Tibial nerve (tissue), 3 donors: ENCODE measurements at regions not wholly inside any gene's neighbourhood (a gene's known extent, or its start where the extent isn't known, plus 50 kb on each side); places are given as distances from the start of the nearest gene placed in this dataset.

Source experiments
- POLR2A ChIP-seq, 2 donors: fragments of 450-650 bp; IDR thresholded peaks; one replicate each; pipeline ENCODE4 v1.6.1; 2017; ENCODE audit warnings: antibody characterized with exemption in 2 of 2, mild to moderate bottlenecking in 2 of 2, moderate library complexity in 2 of 2
- TF ChIP-seq, protein P1 (sequence below), 5 experiments: fragments of 200-600 bp in 3 of 5; fragments of 450-650 bp in 2 of 5; sonication (generic) in 3 of 5; IDR thresholded peaks; one replicate each; pipeline ENCODE4 v1.5.1; 2016 to 2019; ENCODE audit warnings: antibody characterized with exemption in 5 of 5, mild to moderate bottlenecking in 3 of 5, moderate library complexity in 2 of 5

DNA sequence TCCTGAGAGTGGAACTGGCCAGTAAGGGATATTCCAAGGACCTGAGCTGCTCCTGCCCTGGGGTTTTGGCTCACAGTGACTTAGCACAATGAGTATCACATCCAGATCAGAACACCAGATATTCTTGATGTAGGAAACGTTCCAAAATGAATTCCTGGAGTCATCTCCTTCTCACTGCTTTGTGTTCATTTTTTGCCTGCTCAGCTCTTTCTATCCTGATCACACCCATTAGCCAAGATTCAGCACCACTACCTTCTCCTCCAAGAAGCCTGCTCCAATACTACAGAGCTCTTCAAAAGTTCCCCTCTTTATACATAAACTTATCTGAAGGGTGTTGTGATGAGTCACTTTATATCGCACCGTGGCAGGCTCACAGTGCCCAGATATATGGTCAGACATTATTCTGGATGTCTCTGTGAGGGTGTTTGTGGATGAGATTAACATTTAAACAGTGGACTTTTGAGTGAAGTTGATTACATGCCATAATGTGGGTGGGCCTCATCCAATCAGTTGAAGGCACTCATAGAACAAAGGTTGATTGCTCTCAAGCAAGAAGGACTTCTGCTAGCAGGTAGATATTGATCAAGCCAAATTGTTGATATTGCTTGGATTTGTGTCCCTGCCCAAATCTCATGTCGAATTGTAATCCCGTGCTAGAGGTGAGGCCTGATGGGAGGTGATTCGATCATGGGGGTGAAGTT is 1155.2 kb upstream of the AUTS2 start:
- TF ChIP-seq POLR2A (IDR thresholded peaks at IDR 0.05), result no peak
- TF ChIP-seq, protein P1, sequence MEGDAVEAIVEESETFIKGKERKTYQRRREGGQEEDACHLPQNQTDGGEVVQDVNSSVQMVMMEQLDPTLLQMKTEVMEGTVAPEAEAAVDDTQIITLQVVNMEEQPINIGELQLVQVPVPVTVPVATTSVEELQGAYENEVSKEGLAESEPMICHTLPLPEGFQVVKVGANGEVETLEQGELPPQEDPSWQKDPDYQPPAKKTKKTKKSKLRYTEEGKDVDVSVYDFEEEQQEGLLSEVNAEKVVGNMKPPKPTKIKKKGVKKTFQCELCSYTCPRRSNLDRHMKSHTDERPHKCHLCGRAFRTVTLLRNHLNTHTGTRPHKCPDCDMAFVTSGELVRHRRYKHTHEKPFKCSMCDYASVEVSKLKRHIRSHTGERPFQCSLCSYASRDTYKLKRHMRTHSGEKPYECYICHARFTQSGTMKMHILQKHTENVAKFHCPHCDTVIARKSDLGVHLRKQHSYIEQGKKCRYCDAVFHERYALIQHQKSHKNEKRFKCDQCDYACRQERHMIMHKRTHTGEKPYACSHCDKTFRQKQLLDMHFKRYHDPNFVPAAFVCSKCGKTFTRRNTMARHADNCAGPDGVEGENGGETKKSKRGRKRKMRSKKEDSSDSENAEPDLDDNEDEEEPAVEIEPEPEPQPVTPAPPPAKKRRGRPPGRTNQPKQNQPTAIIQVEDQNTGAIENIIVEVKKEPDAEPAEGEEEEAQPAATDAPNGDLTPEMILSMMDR (IDR thresholded peaks at IDR 0.05), result no peak
